Fibroblast of lung (primary cell): ENCODE measurements at regions not wholly inside any gene's neighbourhood (a gene's known extent, or its start where the extent isn't known, plus 50 kb on each side); places are given as distances from the start of the nearest gene placed in this dataset.

Experiments
- DNase-seq, 2 donors: peaks; one replicate each; pipeline versions ENCODE4 v3.0.0 to v3.0.0-alpha.2; 2010; ENCODE audit warnings: low read depth in 2 of 2
- H2AFZ ChIP-seq: 2 replicates; pipeline ENCODE4 v1.5.1; 2012; ENCODE audit warnings: low read length, control low read depth, inconsistent platforms
- H3K27ac ChIP-seq: 2 replicates; pipeline ENCODE4 v1.5.1; 2011; ENCODE audit warnings: low read length, control low read depth; ENCODE audit not compliant: insufficient read depth
- H3K27me3 ChIP-seq: 2 replicates; pipeline ENCODE4 v1.5.1; 2011; ENCODE audit warnings: mild to moderate bottlenecking, low read length; ENCODE audit not compliant: control insufficient read depth, insufficient read depth
- H3K36me3 ChIP-seq: 2 replicates; pipeline ENCODE4 v1.5.1; 2011; ENCODE audit warnings: low read length; ENCODE audit not compliant: control insufficient read depth, insufficient read depth
- H3K4me1 ChIP-seq: 2 replicates; pipeline ENCODE4 v1.5.1; 2011; ENCODE audit warnings: low read length; ENCODE audit not compliant: control insufficient read depth, insufficient read depth; ENCODE audit errors: extremely low read depth
- H3K4me2 ChIP-seq: 2 replicates; pipeline ENCODE4 v1.5.1; 2011; ENCODE audit warnings: low read length, control low read depth; ENCODE audit not compliant: insufficient read depth; ENCODE audit errors: extremely low read depth
- H3K4me3 ChIP-seq, 4 experiments: fragments of 200-600 bp in 1 of 4; sonication (generic) in 1 of 4; replicated peaks in 1 of 4; 2 replicates each; pipeline ENCODE4 v1.5.1; 2011 to 2016; ENCODE audit warnings: low read length in 4 of 4, low read depth in 3 of 4, mild to moderate bottlenecking in 3 of 4, control low read depth in 2 of 4, inconsistent platforms in 1 of 4, mixed read lengths in 1 of 4; ENCODE audit not compliant: insufficient read depth in 1 of 4; ENCODE audit errors: control extremely low read depth in 1 of 4
- H3K79me2 ChIP-seq: 2 replicates; pipeline ENCODE4 v1.5.1; 2012; ENCODE audit warnings: mild to moderate bottlenecking, low read length, inconsistent platforms; ENCODE audit not compliant: control insufficient read depth, insufficient read depth
- H3K9ac ChIP-seq: 2 replicates; pipeline ENCODE4 v1.5.1; 2011; ENCODE audit warnings: mild to moderate bottlenecking, low read length, control low read depth; ENCODE audit not compliant: insufficient read depth
- H3K9me3 ChIP-seq: 2 replicates; pipeline ENCODE4 v1.5.1; 2012; ENCODE audit warnings: low read depth, low read length; ENCODE audit not compliant: control insufficient read depth, insufficient read depth
- H4K20me1 ChIP-seq: 2 replicates; pipeline ENCODE4 v1.5.1; 2011; ENCODE audit warnings: low read length; ENCODE audit not compliant: control insufficient read depth, insufficient read depth; ENCODE audit errors: extremely low read depth
- CTCF ChIP-seq, 2 donors: IDR thresholded peaks in 1 of 2; conservative IDR thresholded peaks in 1 of 2; 1 replicate in 1 of 2; 2 replicates in 1 of 2; pipeline ENCODE4 v1.5.1; 2011 to 2012; ENCODE audit warnings: low read length in 2 of 2, control low read depth in 1 of 2, inconsistent platforms in 1 of 2, low read depth in 1 of 2, mild to moderate bottlenecking in 1 of 2
- EZH2 ChIP-seq: IDR thresholded peaks from 2 replicates; pipeline ENCODE4 v1.5.1; 2012; ENCODE audit warnings: low read length, control low read depth, mild to moderate bottlenecking; ENCODE audit errors: missing control alignments

- TF ChIP-seq EZH2 (no peak), CTCF (conservative IDR thresholded peaks at IDR 0.05 in 1 of 2, IDR thresholded peaks at IDR 0.05 in 1 of 2; ENCODE audit: low read depth in 1 of 2, low read length in 2 of 2) (no peak)
- H3K79me2 ChIP-seq, result no peaks in the 10 kb centered on the region
- H2AFZ ChIP-seq, result no peak overlapping the region
- H3K9ac ChIP-seq, result no peak overlapping the region
- peak in 1 of 2 donors; percentile 43 for DNase-seq
- no peak overlapping the region for H3K4me3 ChIP-seq
- H3K27me3 ChIP-seq, result no peaks in the 10 kb centered on the region
- H3K27ac ChIP-seq, result no peak overlapping the region
- H3K4me2 ChIP-seq, result no peak overlapping the region
- no peaks in the 10 kb centered on the region for H4K20me1 ChIP-seq
- H3K4me1 ChIP-seq, result no peaks in the 10 kb centered on the region
- H3K36me3 ChIP-seq, result no peaks in the 10 kb centered on the region
- H3K9me3 ChIP-seq, result no peaks in the 10 kb centered on the region
Measured at GRCh38 chr5:167813389-167813788, 478.1 kb upstream of the WWC1 start.

- H3K4me3 ChIP-seq, result no peak overlapping the region
- no peak overlapping the region for H3K9ac ChIP-seq
- no peak overlapping the region for H3K4me2 ChIP-seq
- no peak overlapping the region for H2AFZ ChIP-seq
- H3K9me3 ChIP-seq, result no peaks in the 10 kb centered on the region
- no peak overlapping the region for H3K27ac ChIP-seq
- no peaks in the 10 kb centered on the region for H3K4me1 ChIP-seq
- no peaks in the 10 kb centered on the region for H3K27me3 ChIP-seq
- H3K79me2 ChIP-seq, result no peaks in the 10 kb centered on the region
- TF ChIP-seq CTCF (conservative IDR thresholded peaks at IDR 0.05 in 1 of 2, IDR thresholded peaks at IDR 0.05 in 1 of 2; ENCODE audit: low read depth in 1 of 2, low read length in 2 of 2) (no peak), EZH2 (no peak)
- H4K20me1 ChIP-seq, result no peaks in the 10 kb centered on the region
- H3K36me3 ChIP-seq, result no peaks in the 10 kb centered on the region
- DNase-seq, result no peak
Measured at GRCh38 chr5:167814040-167814439, 477.4 kb upstream of the WWC1 start.

GRCh38 chr5:167814828-167815227 is 476.6 kb upstream of the WWC1 start:
- Histone ChIP-seq H3K4me2 (no peak overlapping the region), H3K4me3 (no peak overlapping the region), H3K27me3 (no peaks in the 10 kb centered on the region), H3K9me3 (no peaks in the 10 kb centered on the region), H3K27ac (no peak overlapping the region), H3K9ac (no peak overlapping the region), H3K36me3 (no peaks in the 10 kb centered on the region), H2AFZ (no peak overlapping the region), H3K79me2 (no peaks in the 10 kb centered on the region), H4K20me1 (no peaks in the 10 kb centered on the region), H3K4me1 (no peaks in the 10 kb centered on the region)
- peak; percentile 78 to 100 for DNase-seq
- TF ChIP-seq CTCF (conservative IDR thresholded peaks at IDR 0.05 in 1 of 2, IDR thresholded peaks at IDR 0.05 in 1 of 2; ENCODE audit: low read depth in 1 of 2, low read length in 2 of 2), result no peak
- no peak for TF ChIP-seq EZH2
